GM23248 (cell line): ENCODE measurements at regions not wholly inside any gene's neighbourhood (a gene's known extent, or its start where the extent isn't known, plus 50 kb on each side); places are given as distances from the start of the nearest gene placed in this dataset.

Experiments
- EZH2 ChIP-seq: fragments of 200-600 bp; sonication (generic); IDR thresholded peaks from 2 replicates; pipeline ENCODE4 v1.6.1; 2018; ENCODE audit warnings: antibody characterized with exemption, mild to moderate bottlenecking; ENCODE audit not compliant: insufficient read depth, poor library complexity, severe bottlenecking
- EZH2phosphoT487 ChIP-seq: fragments of 200-600 bp; sonication (generic); IDR thresholded peaks from 2 replicates; pipeline ENCODE4 v1.6.1; 2018; ENCODE audit warnings: antibody characterized with exemption, moderate library complexity, mild to moderate bottlenecking, low read depth; ENCODE audit not compliant: insufficient read depth

- TF ChIP-seq EZH2 (no peak), EZH2phosphoT487 (no peak)
Measured at GRCh38 chr7:10507032-10507431, 466.6 kb upstream of the PHF14 start.
